Tibial nerve (tissue), 4 donors: ENCODE measurements at regions not wholly inside any gene's neighbourhood (a gene's known extent, or its start where the extent isn't known, plus 50 kb on each side); places are given as distances from the start of the nearest gene placed in this dataset.

Experiments
- DNase-seq, 2 donors: peaks; one replicate each; pipeline ENCODE4 v3.0.0-alpha.2; 2019; ENCODE audit warnings: low spot score in 2 of 2
- H3K27ac ChIP-seq, 4 donors: fragments of 200-600 bp; sonication (generic) in 3 of 4; one replicate each; pipeline ENCODE4 v1.5.1; 2017 to 2019; ENCODE audit warnings: mild to moderate bottlenecking in 1 of 4
- H3K27me3 ChIP-seq, 2 donors: fragments of 200-600 bp; sonication (generic) in 1 of 2; one replicate each; pipeline versions ENCODE4 v1.5.1 to v1.6.0; 2017 to 2019
- H3K36me3 ChIP-seq, 3 donors: fragments of 200-600 bp; sonication (generic); one replicate each; pipeline ENCODE4 v1.5.1; 2018 to 2019
- H3K4me1 ChIP-seq, 4 donors: fragments of 200-600 bp; sonication (generic) in 3 of 4; one replicate each; pipeline ENCODE4 v1.5.1; 2017 to 2019
- H3K4me3 ChIP-seq, 4 donors: fragments of 200-600 bp; sonication (generic) in 3 of 4; one replicate each; pipeline ENCODE4 v1.5.1; 2017 to 2019; ENCODE audit warnings: mild to moderate bottlenecking in 1 of 4, moderate library complexity in 1 of 4
- H3K9me3 ChIP-seq, 4 donors: fragments of 200-600 bp; sonication (generic) in 3 of 4; one replicate each; pipeline ENCODE4 v1.5.1; 2017 to 2019
- CTCF ChIP-seq, 5 experiments: fragments of 200-600 bp in 3 of 5; fragments of 450-650 bp in 2 of 5; sonication (generic) in 3 of 5; IDR thresholded peaks; one replicate each; pipeline ENCODE4 v1.5.1; 2016 to 2019; ENCODE audit warnings: antibody characterized with exemption in 5 of 5, mild to moderate bottlenecking in 3 of 5, moderate library complexity in 2 of 5
- EP300 ChIP-seq, 2 donors: sonication (generic); formaldehyde crosslinking; IDR thresholded peaks; one replicate each; pipeline ENCODE4 v1.6.1; 2017; ENCODE audit warnings: antibody characterized with exemption in 2 of 2, mild to moderate bottlenecking in 1 of 2
- POLR2A ChIP-seq, 2 donors: fragments of 450-650 bp; IDR thresholded peaks; one replicate each; pipeline ENCODE4 v1.6.1; 2017; ENCODE audit warnings: antibody characterized with exemption in 2 of 2, mild to moderate bottlenecking in 2 of 2, moderate library complexity in 2 of 2
- WGBS, 2 donors: methylation state at CpG; one replicate each; pipeline ENCODE4 v1.1.5; 2018; 5-methylcytosine and 5-hydroxymethylcytosine counted together

- no peak overlapping the region for H3K4me3 ChIP-seq
- no peak for TF ChIP-seq EP300 (IDR thresholded peaks at IDR 0.05)
- no peak for TF ChIP-seq CTCF (IDR thresholded peaks at IDR 0.05)
- TF ChIP-seq POLR2A (IDR thresholded peaks at IDR 0.05): no peak
- H3K27me3 ChIP-seq: no peaks in the 10 kb centered on the region
- no peaks in the 10 kb centered on the region for H3K4me1 ChIP-seq
- H3K9me3 ChIP-seq: peaks cover 0 to 6% (median 0%) of the 10 kb centered on the region in 4 donors
- DNase-seq: no peak
- 59 to 62% methylated on average over 8 of the region's 8 CpGs for WGBS, 2 donors
- H3K36me3 ChIP-seq: no peaks in the 10 kb centered on the region
- no peak overlapping the region for H3K27ac ChIP-seq
These were observed 1028.1 kb upstream of the EEF2KMT start for GRCh38 chr16:6125483-6126259.

- Histone ChIP-seq H3K27me3 (no peaks in the 10 kb centered on the region), H3K36me3 (no peaks in the 10 kb centered on the region), H3K4me3 (no peak overlapping the region), H3K27ac (no peak overlapping the region), H3K9me3 (peaks cover 0 to 9% (median 0%) of the 10 kb centered on the region in 4 donors), H3K4me1 (no peaks in the 10 kb centered on the region)
- DNase-seq: no peak
- TF ChIP-seq EP300 (IDR thresholded peaks at IDR 0.05) (no peak), POLR2A (IDR thresholded peaks at IDR 0.05) (no peak), CTCF (IDR thresholded peaks at IDR 0.05) (no peak)
- WGBS, 2 donors: 48% methylated on average over 1 of the region's 1 CpG
These were observed 1026.5 kb upstream of the EEF2KMT start for GRCh38 chr16:6124136-6124535.

- Histone ChIP-seq H3K36me3 (no peaks in the 10 kb centered on the region), H3K4me3 (no peak overlapping the region), H3K4me1 (no peaks in the 10 kb centered on the region), H3K27ac (no peak overlapping the region), H3K9me3 (peaks cover 0 to 12% (median 0%) of the 10 kb centered on the region in 4 donors), H3K27me3 (no peaks in the 10 kb centered on the region)
- WGBS, 2 donors: 34 to 47% methylated on average over 5 of the region's 5 CpGs
- TF ChIP-seq CTCF (IDR thresholded peaks at IDR 0.05): no peak
- no peak for TF ChIP-seq POLR2A (IDR thresholded peaks at IDR 0.05)
- TF ChIP-seq EP300 (IDR thresholded peaks at IDR 0.05): no peak
- no peak for DNase-seq
These were observed 1024.8 kb upstream of the EEF2KMT start for GRCh38 chr16:6122401-6122800.

- H3K4me3 ChIP-seq: no peak overlapping the region
- WGBS, 2 donors: 66 to 67% methylated on average over 2 of the region's 2 CpGs
These were observed 1017.1 kb upstream of the EEF2KMT start for GRCh38 chr16:6114691-6115090.

More at GRCh38 chr16:6114691-6115090, 1017.1 kb upstream of the EEF2KMT start:
- H3K36me3 ChIP-seq: no peaks in the 10 kb centered on the region
- H3K9me3 ChIP-seq: peaks cover 0 to 2% (median 0%) of the 10 kb centered on the region in 4 donors
- no peaks in the 10 kb centered on the region for H3K27me3 ChIP-seq
- no peak overlapping the region for H3K27ac ChIP-seq
- TF ChIP-seq POLR2A (IDR thresholded peaks at IDR 0.05): no peak
- TF ChIP-seq EP300 (IDR thresholded peaks at IDR 0.05): no peak
- no peak for TF ChIP-seq CTCF (IDR thresholded peaks at IDR 0.05)
- H3K4me1 ChIP-seq: no peaks in the 10 kb centered on the region
- no peak for DNase-seq
